ENCODE measurements at regions not wholly inside any gene's neighbourhood (a gene's known extent, or its start where the extent isn't known, plus 50 kb on each side); places are given as distances from the start of the nearest gene placed in this dataset.

DNA sequence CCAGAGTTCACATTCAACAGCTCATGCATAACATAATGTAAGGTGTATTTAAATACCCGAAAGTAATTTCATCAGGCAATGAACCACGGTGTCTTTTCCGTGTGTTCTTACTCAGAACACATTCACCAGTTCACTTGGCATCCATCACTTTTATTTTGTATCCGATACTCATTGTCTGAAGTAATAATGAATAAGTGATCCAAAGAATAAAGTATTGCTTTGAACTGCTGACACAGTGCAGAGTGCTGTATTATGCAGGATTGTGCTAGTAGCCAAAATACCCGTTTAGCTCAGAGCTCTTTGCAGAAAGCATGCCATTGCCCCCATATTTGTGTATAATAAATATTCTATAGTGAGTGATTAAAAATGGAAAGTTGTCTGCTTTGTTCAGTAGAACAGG lies 460.9 kb upstream of the KCNMB2 start:
- TF ChIP-seq, protein P1, sequence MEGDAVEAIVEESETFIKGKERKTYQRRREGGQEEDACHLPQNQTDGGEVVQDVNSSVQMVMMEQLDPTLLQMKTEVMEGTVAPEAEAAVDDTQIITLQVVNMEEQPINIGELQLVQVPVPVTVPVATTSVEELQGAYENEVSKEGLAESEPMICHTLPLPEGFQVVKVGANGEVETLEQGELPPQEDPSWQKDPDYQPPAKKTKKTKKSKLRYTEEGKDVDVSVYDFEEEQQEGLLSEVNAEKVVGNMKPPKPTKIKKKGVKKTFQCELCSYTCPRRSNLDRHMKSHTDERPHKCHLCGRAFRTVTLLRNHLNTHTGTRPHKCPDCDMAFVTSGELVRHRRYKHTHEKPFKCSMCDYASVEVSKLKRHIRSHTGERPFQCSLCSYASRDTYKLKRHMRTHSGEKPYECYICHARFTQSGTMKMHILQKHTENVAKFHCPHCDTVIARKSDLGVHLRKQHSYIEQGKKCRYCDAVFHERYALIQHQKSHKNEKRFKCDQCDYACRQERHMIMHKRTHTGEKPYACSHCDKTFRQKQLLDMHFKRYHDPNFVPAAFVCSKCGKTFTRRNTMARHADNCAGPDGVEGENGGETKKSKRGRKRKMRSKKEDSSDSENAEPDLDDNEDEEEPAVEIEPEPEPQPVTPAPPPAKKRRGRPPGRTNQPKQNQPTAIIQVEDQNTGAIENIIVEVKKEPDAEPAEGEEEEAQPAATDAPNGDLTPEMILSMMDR (IDR thresholded peaks at IDR 0.05; ENCODE audit: insufficient read depth, low read depth, low read length) = no peak
- no peak for DNase-seq (ENCODE audit: low read depth)
- H3K4me3 ChIP-seq (ENCODE audit: low read depth, low read length) = no peak overlapping the region

DNA sequence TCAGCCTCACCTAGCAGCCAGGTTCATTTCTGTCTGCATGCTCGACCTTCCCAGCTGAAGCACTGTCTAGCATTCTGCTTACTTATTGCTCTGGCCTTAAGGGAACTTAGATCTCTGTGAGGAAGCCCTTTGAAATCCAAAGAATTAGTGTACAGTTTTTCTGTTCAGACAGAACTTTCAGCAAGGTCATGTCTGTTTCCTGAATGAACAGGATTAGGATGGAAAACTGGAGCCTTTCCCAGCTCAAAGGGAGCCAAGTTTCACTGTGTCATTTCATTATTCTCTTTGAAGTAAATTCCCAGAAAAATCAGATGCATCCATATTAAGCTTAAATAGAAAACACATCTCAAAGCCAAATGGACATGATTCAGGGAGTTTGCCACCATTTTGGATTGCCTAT lies 457.3 kb upstream of the KCNMB2 start:
- H3K4me3 ChIP-seq (ENCODE audit: low read depth, low read length) = no peak overlapping the region
- TF ChIP-seq, protein P1 (IDR thresholded peaks at IDR 0.05; ENCODE audit: insufficient read depth, low read depth, low read length) = no peak
- peak; percentile 53 for DNase-seq (ENCODE audit: low read depth)

DNA sequence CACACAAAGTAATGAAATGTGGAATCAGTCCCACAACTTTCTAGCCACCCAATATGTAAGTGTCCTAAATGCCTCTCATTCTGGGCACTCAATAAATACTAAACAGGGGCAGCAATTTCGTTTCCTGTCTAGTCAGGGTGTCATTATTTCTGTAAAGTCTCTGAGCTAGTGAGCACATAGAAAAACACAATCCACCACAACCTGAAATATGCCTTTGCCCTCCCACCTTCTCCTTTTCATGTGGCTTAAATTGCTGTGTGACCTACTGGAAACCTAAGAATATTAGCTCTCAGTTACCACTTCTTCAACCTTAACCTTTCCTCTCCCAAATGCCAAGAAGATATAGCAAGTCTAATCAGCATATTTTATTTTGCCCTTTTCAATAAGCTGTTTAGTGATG lies 456.3 kb upstream of the KCNMB2 start:
- TF ChIP-seq, protein P1 (IDR thresholded peaks at IDR 0.05; ENCODE audit: insufficient read depth, low read depth, low read length) = no peak
- no peak overlapping the region for H3K4me3 ChIP-seq (ENCODE audit: low read depth, low read length)
- DNase-seq (ENCODE audit: low read depth) = no peak

DNA sequence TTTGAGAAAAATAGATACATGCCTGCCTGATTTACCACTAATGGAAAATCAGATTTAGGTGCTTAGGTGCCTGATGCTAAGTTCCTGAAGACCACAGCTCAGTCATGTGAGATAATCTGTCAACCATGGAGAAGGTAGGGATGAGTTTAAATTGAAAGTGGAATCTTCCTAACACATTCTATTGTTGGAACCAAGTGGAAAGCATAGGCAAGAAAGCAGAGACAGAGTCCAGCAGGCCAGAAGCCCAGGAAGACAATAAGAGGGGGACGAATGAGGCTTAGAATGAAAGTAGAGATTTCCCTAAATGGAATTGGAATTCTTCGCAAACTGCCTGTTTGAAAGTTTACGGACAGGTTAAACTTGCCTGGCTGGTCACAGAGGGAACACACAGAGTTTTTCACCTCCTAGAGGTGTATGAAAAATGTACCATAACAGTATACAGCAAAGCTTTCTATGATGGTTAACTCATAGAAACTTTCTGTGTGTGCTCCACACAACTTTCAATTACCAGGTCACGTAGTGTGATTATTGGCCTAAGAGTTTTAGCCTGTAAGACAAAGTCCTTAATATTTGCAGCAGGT lies 453.8 kb upstream of the KCNMB2 start:
- no peak for DNase-seq (ENCODE audit: low read depth)

DNA sequence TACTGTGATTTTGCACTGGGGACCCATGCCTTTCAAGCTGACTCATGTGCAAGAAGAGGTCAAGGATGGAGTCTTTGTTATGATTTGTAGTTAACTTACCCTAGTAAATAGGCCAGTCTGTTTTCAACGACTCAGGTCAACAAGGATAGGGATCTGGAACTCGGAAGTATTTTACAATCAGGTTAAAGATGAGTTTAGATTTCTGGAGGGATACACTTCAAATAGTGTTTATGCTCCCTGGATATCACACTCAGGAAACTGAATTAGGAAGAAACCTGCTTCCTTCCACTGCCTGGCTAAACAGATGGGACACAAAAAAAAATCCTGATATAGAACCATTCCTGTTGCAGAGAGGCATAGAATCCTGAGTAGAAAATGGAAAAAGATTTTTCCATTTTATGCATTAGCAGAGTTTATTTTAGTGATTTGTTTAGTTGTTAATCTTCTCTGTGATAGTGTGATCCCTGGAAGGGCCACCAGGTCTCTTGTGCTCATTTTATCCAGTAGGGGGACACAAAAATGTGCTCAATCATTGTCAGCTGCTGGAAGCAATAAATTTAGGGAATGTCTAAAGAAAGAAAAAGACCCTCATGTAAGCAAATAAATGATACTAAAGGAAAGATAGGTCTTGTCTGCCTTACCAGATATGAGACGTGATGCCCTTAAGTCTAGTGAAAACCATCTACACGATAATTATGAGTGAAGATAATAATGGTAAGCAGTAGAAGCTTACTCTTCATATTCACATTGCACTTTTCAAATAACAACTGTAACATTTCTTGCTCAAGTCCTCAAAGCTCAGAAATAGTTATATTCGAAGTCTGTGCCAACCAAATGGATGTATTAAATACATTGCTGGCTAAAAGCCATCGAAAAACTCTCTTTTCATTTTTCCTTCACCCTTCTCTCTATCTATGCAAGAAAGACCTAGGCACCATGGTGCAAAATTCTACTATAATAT lies 452.1 kb upstream of the KCNMB2 start:
- H3K4me3 ChIP-seq (ENCODE audit: low read depth, low read length) = no peak overlapping the region
- DNase-seq (ENCODE audit: low read depth) = peak; percentile 48
- TF ChIP-seq, protein P1 (IDR thresholded peaks at IDR 0.05; ENCODE audit: insufficient read depth, low read depth, low read length) = peak; percentile 54

More for the DNA sequence above, 453.8 kb upstream of the KCNMB2 start:
- TF ChIP-seq, protein P1 (IDR thresholded peaks at IDR 0.05; ENCODE audit: insufficient read depth, low read depth, low read length) = no peak
- no peak overlapping the region for H3K4me3 ChIP-seq (ENCODE audit: low read depth, low read length)

DNA sequence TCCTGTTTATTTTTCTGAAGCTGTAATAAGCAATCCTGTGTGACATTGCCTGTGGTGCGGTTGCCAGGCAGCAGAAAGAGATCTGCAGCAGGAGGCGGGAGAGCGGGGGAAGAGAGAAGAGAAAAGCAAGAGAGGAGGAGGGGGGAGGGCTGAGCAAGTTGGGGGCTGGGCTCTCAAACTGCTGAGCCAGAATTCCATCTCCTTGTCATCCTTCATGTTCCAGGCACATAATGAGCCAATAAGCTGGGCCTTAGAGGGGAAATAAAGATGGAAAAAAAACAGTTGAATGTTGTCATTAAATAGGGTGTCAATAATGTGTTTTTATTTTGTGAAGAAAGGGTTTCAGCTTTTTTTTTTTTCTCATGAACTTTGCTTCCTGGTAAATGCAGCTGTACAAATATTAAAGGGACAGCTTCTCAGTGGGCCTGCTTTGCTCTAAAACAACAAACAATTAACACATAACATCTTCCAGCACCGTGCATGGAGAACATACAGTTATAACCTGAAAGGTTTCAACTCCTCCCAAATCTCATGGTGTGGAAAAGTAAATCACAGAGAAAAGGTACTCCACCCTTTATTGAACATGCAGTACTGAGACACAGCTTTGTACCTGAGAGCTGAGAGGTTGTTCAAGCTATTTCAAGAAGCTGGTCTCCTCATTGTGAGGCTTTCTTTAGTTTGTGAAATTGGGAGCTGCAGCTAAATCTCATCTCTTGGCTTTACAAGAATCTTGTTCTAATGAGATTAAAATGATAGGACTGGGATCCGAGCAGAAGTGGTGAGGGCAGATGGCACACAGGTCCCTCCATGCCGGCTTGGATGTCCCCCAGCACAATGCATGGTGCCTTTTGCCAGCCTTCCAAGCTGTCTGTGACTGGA lies 451.1 kb upstream of the KCNMB2 start:
- peak; percentile 88 for DNase-seq (ENCODE audit: low read depth)
- H3K4me3 ChIP-seq (ENCODE audit: low read depth, low read length) = no peak overlapping the region
- TF ChIP-seq, protein P1 (IDR thresholded peaks at IDR 0.05; ENCODE audit: insufficient read depth, low read depth, low read length) = no peak
